Fibroblast of skin of back (primary cell): ENCODE measurements at regions not wholly inside any gene's neighbourhood (a gene's known extent, or its start where the extent isn't known, plus 50 kb on each side); places are given as distances from the start of the nearest gene placed in this dataset.
A peak's percentile ranks its signal among the peaks of the same experiment; 100 is the strongest.
"Not testable (repeated sequence)": the region's sequence is repeated elsewhere in the genome, so short reads cannot be mapped to it uniquely, and the experiment has no call there.

Source experiments
- DNase-seq: peaks from one replicate; pipeline ENCODE4 v3.0.0-alpha.2; 2013

DNA sequence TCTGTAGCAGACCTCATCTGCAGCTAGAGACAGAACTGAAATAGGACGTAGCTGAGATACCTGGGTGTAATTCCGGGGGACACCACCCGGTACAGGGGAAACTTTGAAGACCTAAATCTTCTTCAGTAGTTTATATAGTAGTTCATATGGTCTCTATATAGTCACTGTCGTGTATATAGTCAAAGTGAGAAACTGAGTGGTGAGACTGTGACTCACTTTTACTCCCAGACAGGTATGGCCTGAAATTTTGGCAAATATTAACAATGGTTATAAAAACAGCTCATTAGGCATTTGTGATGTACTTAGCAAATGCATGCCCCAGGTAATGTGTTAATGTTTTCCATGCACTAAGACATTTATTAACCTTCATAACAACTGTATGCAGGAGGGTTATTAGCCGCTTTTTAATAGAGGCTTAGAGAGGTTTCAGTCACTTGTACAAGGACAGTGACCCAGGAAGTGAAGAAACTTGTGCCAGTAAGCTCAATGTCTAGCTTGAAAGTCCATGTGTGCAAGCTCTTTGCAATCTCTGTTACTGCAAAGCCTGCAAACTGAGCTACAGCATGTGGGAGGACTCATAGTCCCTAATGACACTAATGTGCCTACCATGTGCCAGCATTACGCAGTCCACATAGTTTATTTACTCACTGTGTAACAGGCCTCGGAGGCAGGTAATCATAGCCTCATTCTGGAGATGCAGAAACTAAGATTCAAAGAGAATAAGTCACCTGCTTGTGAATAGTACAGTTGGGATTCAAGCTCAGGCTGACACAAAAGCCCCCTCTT, 165.4 kb upstream of the CHD6 start:
- no peak for DNase-seq

DNA sequence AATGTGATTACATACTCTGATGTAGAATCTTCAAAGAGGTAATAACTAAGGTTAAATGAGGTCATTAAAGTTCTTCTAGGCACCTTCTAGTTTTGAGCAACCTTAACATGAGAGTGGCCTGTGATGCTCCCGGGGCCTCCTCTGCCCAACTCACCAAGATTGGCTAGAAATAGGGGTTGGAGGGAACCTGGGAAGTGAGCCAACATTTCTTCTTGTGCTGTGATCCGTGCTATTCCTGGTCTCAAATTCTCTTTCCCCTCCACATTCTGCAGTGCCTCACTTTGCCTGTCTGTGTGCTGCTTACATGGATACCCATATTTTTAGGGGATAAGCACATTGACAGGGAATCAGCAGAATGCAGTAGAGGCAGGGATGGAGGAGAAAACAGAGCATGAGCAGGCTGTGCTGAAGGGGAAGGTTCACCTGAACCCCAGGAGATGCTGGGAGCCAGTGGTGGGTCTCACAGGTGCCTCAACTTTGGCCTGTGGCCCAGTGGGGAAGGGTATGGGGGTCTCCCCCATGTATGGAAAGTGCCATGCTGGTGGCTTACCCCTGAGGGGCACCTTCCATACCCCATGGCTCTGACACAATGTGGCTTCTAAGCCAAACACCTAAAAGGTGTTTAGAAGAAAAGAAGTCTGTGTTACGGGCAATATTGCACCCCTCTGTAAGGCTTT, 164.7 kb upstream of the CHD6 start:
- no peak for DNase-seq

DNA sequence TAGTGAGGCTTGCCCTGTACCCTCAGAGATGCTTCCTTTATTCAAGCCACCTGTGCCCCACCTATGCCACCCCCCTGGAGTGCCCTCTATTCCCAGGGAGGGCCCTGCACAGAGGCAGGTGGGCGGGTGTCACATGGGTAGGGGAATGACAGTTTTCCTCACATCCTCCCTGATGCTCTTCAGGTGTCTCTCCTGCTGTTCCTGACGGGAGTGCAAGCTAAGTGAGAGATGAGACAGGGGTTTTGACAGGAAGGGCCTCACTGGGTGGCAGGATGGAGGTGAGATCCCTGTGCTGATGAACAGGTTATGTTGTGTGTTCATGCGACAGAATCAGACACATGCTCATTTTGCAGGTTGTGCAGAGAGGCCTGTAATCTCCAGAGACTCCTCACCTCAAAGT, 164.1 kb upstream of the CHD6 start:
- DNase-seq = no peak

DNA sequence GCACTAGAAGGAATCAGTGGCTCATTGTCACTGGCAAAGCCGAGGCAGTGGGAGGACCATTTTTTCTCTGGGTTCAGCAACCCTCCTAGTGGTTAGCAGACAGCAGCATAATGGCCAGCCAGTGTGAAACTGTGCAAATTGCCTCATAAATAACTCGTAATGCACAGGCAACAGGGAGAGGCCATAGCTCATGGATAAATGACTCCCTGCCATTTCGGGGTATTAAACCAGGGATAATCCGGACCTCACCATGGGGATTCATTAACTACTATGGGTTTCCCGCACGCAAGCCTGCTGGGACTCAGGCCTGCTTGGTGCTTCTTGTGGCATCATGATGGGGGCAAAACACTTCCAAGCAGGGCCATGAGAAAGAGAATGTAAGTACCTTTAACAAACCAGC, 158.2 kb upstream of the CHD6 start:
- DNase-seq = no peak

DNA sequence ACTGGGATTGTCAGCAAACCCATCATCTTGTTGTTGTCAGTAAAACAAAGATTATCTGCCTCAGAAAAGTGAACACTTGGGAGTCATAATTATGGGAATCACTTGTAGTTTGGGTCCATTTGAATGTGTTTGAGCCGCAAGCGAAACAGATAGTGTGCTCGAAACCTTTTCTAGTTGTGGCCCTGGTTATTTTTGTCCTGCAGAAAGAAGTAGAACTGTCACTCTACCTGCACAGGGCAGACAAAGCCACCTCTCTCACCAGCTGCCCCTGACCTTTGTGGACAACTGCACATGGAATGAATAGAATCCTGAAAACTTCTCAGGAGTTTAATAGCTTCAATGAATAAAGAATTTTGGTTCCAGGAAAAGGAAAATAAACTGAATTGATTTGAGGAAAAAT, 156.1 kb upstream of the CHD6 start:
- DNase-seq = no peak

DNA sequence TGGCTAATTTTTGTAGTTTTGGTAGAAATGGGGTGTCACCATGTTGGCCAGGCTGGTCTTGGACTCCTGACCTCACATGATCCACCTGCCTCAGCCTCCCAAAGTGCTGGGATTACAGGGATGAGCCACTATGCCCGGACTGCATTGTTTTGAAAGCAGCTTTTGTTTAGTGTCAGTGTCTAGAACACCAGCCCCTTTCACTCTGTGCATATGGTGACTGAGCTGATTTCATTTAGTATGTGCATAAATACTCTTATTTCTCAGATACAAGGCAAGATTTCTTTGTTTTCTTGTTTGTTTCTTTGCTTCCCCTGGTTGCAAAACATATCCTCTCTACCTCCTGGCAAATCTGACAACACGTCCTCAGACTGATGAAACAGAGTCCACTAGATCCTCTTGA, 152.8 kb upstream of the CHD6 start:
- DNase-seq = no peak

DNA sequence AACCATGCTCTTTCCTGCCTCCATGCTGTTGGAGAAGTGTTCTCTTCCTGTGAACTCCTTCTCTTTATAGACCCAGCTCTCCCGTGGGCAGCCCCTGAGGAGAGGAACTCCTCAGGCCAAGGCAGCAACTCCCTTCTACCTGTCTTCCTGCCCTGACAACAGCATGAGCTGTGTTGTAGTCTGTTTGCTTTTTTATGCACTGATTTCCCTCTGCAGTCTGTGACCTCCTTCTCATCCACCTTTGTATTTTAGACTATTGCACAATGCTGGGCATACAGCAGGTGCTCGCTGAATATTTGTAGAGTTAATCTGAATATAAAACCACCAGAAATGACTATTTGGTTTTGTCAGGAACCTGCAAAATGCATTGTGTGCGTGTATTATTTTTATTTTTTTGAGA, 152.2 kb upstream of the CHD6 start:
- no peak for DNase-seq

DNA sequence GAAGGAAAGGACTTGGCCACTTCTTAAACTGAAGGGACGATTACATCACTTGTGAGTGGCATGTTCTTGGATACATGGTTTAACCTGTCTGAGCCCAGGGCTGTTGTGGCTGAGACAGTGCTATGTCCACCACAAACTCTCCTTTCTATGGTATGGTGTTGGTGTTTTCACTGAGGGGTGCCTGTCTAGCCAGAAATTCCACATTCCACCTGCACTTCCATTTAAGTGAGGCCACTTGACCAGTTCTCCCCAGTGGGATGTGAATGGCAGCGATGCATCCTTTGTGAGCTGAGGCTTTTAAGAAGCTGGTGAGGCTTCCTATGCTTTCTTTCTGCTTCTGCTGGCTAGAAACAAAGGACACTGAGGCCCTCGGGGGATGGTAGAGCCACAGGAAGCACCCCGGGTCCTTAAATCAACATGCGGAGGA, 151.4 kb upstream of the CHD6 start:
- no peak for DNase-seq

DNA sequence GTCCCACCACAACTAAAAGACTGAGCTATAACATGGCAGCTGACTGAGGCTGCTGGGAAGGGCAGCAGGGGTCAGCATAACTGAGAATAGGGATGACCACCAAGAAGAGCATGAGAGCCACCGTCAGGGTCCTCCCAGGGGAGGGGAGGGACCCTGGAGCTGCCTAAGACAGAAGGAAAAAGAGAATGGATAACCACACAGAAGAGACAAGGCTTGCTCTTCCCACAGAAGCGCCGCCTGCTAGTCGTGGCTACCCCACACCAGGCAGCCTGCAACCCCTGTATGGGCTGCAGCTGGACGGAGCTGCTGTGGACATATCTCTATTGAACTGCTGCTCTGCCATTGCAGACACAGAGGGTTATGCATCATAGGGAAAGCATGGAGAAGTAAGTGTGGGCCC, 132.0 kb upstream of the CHD6 start:
- DNase-seq = no peak

DNA sequence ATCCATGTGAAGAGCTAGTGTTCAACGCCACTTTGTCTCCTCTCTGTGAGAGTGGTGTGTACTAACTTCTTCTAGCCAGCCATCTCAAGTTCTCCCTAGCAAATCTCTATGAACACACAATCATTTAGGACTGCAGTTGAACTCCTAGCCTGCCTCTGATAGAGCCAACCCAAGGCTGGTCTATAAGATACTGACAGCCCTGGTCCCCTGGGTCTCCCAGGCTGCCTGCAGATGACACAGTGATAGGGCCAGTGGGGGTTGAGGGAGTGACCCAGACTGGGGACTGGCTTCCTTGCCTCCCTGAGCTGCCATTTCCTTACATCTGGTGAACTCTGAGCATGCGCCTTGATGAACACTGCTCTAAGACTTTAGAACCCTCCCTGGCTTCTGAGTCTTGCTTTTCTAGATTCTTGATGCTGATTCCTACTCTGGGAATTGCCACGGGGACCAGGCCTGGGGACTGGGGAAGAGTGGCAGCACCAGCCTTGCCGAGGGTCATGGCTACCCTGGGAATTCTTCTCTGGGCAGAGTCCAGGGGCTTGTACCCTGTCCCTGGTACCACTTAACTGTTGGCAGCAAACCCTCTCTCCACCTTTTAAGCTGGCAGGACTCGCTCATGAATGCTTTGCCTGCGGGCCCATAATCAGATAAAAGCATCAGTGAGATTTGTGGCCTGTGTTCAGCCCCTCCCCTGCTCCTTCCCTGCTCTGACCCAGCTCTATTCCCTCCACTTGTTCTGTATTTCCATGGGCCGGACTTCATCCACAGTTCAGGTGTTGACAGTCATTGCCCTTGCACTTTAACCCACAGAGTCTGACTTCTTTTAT, 130.8 kb upstream of the CHD6 start:
- no peak for DNase-seq

DNA sequence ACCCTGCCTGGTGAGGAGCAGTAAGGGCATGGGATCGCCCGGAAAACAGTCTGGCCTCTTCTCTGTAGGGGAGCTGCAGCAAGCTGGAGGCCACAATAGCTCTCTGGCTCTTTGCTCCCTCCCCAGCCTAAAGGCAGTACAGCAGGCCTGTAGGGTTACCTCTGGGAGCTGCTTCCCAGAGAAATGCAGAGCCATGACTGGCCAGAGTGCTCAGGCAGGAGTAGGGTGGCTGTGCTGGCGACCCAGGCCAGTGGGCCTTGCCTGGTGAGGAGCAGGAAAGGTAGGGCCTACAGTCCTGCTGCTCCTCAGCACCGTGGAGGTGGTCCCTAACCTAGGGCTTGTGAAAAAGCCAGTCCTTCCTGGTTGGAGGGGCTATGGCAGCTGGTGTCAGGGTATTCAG, 129.9 kb upstream of the CHD6 start:
- no peak for DNase-seq

DNA sequence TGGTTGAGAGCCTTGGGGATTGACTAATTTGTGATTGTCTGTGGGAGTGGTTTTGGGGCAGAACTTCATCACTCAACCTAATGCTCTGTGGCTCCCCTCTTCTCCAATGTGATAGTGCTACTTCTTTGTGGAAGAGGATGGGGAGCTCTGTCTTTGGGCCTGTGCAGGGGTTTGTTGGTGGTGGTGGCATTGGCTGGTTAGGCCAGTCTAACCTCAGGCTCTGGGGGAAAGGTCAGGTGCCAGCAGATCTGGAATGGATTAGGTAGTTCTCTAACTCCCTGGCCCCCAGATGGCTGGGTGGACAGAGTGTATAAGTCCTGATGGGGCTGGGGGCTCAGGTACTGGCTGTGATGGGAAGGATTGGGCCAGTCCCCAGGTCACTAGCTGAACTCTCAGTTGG, 129.0 kb upstream of the CHD6 start:
- DNase-seq = no peak

DNA sequence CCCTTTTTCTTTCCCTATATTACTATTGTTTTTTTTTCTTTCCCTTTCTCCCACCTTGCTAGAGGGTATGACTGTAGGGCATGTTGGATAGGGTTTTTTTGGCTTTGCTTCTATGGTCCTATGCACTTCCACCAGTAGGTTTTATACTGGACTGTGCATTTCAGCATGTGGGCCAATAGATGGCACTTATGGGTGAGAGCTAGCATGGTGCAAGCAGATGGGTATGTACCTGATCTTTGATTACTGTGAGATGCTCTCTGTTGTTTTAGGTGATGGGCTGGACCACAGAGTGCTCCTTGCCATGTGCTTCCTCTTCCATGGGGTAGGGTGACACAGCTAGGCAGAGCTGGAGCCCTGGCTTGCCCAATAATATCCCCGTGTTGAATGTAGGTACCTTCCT, 128.5 kb upstream of the CHD6 start:
- DNase-seq = no peak

DNA sequence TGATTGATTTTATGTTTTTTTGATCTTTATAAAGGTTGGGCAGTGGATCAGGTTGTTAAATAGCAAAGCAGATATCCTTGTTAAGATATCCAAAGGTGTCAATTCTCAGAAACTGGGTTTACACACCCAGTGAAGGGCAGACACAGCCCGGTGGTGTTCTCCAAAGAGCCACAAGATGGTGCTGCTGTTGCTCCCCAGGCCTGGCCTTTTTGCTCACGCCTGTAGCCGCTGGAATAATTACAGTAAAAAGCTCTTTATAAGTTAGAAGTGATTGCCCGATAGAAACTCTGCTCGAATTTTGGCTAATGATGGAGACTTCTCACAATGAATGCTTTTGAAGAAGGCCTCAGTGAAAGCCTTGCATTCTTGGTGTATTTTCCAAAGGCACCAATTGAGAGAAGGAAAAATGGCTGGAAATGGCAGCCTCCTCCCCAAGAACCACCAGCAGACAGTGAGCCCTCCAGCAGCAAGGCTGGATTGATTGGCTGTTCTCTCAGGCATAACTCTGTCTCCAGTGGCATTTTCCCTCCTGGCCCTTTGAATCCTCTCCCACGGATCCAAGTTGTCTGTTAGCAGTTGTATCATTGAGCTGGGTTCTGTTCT, 120.5 kb upstream of the CHD6 start:
- DNase-seq = peak; percentile 39

DNA sequence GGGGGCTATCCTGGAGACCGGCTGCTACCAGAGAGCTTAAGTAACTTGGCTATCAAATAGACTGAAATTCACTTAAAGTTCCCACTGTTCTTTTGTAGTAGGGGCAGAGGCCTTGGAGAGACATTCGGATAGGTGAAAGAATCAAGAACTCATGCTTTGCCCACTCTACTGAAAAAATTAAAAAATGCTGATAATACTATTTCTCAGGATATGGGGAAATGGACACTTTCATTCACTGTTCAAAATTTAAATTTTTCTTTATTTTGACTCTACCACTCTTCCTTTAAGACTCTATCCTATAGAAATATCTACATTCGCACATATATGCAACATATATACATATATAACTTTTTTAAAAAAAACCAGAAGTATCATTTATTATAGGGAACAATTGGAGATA, 117.8 kb upstream of the CHD6 start:
- no peak for DNase-seq

DNA sequence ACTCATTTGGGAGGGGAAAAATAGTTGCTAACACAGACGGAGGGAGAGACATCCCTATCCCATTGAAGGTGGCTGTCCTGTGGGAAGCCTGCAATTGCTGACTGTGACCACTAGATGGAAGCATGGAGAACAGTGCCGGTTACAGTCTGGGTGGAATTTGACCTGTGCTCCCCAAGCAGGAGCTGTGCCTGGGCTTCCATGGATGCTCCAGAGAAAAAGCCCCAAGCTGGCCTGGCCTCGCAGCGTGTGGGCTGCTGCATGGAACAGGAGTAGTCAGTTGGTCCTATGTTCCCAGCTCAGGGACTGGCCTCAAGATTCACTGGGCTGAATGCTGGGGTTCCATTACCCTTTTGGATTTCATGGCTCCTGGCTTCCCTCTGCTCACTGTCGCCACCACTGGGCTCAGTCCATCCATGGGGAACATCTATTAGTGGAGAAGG, 116.3 kb upstream of the CHD6 start:
- peak; percentile 38 for DNase-seq

DNA sequence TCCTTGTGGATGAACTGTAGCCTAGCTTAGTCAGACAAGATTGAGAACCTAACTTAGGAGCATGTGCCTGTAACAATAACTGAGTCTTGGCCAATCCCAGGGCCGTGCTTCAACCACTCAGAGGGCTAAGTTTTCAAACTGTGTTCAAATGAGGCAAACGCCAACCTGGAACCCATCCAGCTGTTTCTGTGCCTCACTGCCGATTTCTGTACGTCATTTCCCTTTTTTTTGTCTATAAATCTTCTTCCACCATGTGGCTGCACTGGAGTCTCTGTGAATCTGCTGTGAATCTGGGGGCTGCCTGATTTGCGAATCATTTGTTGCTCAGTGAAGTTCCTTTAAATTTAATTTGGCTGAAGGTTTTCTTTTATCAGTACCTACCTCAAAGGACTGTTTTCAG, 115.0 kb upstream of the CHD6 start:
- DNase-seq = peak; percentile 2

DNA sequence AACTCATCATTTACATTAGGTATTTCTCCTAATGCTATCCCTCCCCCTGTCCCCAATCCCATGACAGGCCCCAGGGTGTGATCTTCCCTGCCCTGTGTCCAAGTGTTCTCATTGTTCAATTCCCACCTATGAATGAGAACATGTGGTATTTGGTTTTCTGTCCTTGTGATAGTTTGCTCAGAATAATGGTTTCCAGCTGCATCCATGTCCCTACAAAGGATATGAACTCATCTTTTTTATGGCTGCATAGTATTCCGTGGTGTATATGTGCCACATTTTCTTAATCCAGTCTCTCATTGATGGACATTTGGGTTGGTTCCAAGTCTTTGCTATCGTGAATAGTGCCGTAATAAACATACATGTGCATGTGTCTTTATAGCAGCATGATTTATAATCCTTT, 113.0 kb upstream of the CHD6 start:
- DNase-seq = not testable (repeated sequence)

DNA sequence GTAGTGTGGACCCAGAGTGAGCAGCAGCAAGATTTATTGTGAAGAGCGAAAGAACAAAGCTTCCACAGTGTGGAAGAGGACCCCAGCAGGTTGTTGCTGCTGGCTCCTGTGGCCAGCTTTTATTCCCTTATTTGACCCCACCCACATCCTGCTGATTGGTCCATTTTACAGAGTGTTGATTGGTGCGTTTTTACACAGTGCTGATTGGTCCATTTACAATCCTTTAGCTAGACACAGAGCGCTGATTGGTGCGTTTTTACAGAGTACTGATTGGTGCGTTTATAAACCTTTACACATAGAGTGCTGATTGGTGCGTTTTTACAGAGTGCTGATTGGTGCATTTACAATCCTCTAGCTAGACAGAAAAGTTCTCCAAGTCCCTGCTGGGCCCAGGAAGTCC, 109.5 kb upstream of the CHD6 start:
- DNase-seq = not testable (repeated sequence)

DNA sequence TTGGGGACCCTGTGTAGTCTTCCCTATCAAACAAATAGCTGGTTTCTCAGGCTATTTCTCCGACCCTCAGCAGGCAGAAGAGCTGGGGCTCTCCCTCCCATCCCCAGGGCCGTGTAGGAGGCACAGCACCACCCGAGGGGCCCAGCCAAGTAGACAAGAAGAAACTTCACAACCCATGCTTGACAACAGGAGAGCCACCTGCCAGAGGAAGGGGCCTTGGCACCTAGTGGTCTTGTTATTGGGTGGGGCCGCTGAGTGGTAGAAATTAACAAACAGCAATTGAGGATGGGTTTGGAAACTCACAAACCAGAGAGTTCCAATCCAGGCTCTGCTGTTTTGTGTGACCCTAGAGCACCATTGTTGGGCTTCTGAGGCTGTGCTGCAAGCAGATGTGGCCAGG, 108.5 kb upstream of the CHD6 start:
- DNase-seq = no peak

DNA sequence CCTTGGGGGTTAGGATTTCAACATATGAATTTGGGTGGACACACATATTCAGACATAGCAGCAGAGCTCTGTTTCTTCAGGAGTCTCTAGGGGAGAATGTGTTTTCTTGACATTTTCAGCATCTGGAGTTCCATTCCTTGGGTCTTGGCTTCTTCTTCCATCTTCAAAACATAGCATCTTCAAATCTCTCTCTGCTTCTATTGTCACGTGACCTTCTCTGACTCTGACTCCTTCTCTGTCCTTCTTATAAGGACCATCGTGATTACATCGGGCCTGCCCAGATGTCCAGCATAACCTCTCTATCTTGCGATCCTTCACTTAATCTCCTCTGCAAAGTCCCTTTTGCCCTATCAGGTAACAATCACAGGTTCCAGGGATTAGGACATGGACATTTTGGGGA, 101.0 kb upstream of the CHD6 start:
- DNase-seq = no peak

DNA sequence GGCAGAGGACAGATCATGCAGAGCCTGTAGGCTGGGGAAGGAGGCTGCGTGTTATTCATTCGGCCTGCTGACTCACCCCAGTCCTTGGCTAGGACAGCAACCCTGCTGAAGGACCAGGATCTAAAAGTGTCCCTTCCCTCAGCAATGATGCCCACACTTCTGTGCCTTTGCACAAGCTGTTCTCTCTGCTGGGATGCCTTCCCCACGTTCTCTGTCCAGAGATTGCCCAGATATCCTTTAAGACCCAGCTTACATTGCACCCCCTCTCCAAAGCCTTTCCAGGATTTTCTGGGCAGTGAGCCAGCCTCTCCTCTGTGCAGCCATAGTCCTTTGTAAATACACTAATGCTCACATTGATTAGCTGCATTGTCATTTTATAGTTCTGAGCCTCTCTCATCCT, 99.3 kb upstream of the CHD6 start:
- DNase-seq = peak; percentile 23

DNA sequence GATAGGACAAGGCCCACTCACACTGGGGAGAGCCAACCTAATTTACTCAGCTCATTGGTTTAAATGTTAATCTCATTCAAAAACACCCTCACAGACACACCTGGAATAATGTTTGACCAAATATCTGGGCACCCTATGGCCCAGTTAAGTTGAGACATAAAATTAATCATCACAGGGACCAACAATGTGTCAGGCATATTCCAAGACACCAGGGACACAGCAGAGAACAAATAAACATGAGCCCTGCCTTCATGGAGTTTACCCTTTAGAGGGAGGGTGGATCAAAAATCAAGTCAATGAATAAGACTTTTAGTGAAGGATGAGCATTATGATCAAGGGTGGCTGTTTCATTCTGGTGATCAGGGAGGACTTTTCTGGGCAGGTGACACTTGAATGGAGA, 98.7 kb upstream of the CHD6 start:
- DNase-seq = no peak
